ENCODE measurements at regions not wholly inside any gene's neighbourhood (a gene's known extent, or its start where the extent isn't known, plus 50 kb on each side); places are given as distances from the start of the nearest gene placed in this dataset.

DNA sequence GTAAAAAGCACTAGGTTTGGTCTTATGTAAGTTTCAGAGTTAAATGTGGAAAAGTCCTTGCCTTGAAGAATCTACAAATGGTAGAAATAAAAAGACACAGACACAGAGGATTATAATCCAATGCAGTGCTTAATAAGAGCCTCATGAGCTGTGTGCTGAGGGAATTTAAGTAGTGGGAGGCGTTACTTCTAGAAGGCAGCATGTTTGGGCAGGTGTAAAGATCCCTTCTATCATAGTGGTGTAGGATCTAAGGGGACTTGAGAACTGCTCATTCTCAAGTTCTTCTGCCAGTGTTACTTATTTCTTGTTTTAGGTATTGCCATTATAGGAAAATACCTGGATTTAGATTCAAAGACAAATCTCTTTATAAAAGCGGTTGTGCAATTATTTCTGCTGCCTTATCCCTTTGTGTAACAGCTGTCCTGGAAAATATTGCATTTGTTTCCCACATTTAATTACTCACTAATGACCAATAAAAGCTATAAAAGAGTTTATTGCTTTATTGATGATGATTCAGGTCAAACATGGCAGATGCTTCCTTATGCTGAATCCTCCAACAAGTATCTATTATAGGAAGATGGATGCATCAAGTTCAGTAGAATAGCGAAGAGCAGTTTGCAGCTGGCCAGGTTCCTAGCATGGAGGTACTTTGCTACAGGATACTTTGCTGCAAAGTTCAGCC, 132.5 kb upstream of the IVNS1ABP start:
- H3K9me3 Mint-ChIP-seq (ENCODE audit: low read depth): no peaks in the 10 kb centered on the region
- no peaks in the 10 kb centered on the region for H3K27me3 Mint-ChIP-seq
- no peaks in the 10 kb centered on the region for H3K36me3 Mint-ChIP-seq
- no peak overlapping the region for H3K4me3 Mint-ChIP-seq
- H3K27ac Mint-ChIP-seq: no peak overlapping the region
- H3K4me1 Mint-ChIP-seq (ENCODE audit: low read depth): no peaks in the 10 kb centered on the region

DNA sequence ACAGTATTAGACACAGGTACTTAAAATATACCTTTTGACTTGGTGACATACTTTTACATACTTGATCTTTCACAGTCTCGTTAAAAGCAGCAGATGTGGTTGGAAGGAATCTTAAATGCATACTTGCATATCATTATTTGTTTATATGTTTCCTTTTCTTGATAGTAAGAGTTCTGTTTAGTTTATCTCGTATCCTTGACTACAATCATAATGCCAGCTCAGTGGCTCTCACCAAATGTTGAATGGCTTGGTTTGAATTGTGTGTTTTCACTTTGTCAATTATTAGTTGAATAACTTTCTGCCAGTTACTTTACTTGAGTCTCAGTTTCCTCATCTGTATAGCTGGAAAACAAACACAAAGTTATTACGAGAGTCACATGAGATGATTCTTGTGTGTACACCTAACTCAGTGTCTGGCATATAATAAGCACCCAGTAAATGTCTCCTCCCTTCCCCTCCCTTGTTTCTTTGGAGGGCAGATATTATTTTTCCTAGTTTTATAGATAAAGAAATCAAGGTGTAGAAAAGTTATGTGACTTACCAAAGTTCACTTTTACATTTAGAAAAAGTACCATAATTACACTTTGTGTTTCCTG, 131.6 kb upstream of the IVNS1ABP start:
- Mint-ChIP-seq H3K27ac (no peak overlapping the region), H3K27me3 (no peaks in the 10 kb centered on the region), H3K4me3 (no peak overlapping the region), H3K4me1 (ENCODE audit: low read depth) (no peaks in the 10 kb centered on the region), H3K9me3 (ENCODE audit: low read depth) (no peaks in the 10 kb centered on the region), H3K36me3 (no peaks in the 10 kb centered on the region)

DNA sequence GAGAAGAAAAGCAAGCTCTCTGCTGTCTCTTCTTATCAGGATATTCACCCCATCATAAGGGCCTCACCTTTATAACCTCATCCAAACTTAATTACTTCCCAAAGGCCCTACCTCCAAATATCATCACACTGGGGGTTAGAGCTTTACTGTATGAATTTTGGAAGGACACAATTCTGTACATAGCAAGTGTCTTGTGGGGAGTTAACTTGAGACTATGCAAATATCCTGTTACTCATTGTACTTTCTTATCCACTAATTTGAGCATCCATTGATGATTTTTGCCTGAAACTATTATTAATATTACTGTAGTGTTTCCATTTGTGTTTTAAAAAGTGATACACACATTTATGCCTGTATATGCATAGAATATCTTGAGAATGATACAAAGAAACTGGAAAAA, 129.1 kb upstream of the IVNS1ABP start:
- no peak overlapping the region for H3K27ac Mint-ChIP-seq
- H3K4me1 Mint-ChIP-seq (ENCODE audit: low read depth): no peaks in the 10 kb centered on the region
- no peaks in the 10 kb centered on the region for H3K36me3 Mint-ChIP-seq
- H3K27me3 Mint-ChIP-seq: no peaks in the 10 kb centered on the region
- no peaks in the 10 kb centered on the region for H3K9me3 Mint-ChIP-seq (ENCODE audit: low read depth)
- no peak overlapping the region for H3K4me3 Mint-ChIP-seq

DNA sequence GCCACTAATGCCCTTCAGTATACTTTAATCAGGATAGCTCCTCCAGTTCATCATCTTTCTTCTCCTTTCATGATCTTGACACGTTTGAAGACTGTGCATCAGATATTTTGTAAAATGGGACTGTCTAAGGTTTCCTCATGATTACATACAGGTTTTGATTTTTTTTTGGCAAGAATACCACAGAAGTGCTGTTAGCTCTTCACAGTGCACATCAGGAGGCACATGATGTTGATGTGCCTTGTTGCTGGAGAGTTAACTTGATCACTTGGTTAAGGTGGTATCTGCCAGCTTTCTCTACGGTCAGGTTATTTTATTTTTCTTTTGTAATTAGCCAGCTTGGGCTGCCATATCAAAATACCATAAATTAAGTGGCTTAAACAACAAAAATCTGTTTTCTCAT, 128.6 kb upstream of the IVNS1ABP start:
- H3K9me3 Mint-ChIP-seq (ENCODE audit: low read depth): no peaks in the 10 kb centered on the region
- no peaks in the 10 kb centered on the region for H3K36me3 Mint-ChIP-seq
- peaks cover 3% of the 10 kb centered on the region for H3K4me1 Mint-ChIP-seq (ENCODE audit: low read depth)
- no peak overlapping the region for H3K27ac Mint-ChIP-seq
- no peaks in the 10 kb centered on the region for H3K27me3 Mint-ChIP-seq
- no peak overlapping the region for H3K4me3 Mint-ChIP-seq

DNA sequence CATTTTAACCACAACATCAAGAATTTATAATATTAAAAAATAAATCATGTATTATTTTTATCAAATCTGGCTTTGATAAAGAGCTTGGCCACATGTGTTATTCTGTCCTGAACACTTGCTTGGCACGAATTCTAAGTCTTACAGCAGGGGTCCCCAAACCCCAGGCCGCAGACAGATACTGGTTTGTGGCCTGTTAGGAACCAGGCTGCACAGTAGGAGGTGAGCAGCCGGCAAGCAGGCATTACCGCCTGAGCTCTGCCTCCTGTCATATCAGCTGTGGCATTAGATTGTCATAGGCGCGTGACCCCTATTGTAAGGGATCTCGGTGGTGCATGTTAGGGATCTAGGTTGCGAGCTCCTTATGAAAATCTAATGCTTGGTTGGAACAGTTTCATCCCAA, 127.6 kb upstream of the IVNS1ABP start:
- H3K36me3 Mint-ChIP-seq: no peaks in the 10 kb centered on the region

DNA sequence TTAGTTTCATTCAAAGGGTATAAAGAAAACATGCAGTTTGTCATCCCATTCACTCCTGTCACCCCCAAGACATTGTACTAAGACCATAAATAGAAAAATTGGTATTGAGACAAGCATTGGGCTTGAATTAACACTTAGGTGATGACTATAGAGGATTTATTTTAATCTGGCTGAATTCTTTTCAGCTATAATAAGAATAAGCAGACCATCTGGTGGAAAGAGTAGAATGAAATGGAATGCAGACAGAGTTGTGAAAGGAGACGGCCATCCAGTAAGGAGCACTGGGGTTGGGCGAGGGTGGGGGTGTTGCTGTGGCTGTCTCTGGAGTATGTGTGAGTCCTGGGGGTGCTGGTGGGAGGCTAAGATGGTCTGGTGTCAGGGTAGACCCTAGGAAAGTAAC, 125.0 kb upstream of the IVNS1ABP start:
- Mint-ChIP-seq H3K27me3 (no peaks in the 10 kb centered on the region), H3K27ac (no peak overlapping the region), H3K4me3 (no peak overlapping the region), H3K36me3 (no peaks in the 10 kb centered on the region), H3K9me3 (ENCODE audit: low read depth) (no peaks in the 10 kb centered on the region), H3K4me1 (ENCODE audit: low read depth) (peaks cover 3% of the 10 kb centered on the region)

More for the DNA sequence above, 127.6 kb upstream of the IVNS1ABP start:
- Mint-ChIP-seq H3K4me3 (no peak overlapping the region), H3K27me3 (no peaks in the 10 kb centered on the region), H3K9me3 (ENCODE audit: low read depth) (no peaks in the 10 kb centered on the region), H3K27ac (no peak overlapping the region), H3K4me1 (ENCODE audit: low read depth) (peaks cover 3% of the 10 kb centered on the region)

DNA sequence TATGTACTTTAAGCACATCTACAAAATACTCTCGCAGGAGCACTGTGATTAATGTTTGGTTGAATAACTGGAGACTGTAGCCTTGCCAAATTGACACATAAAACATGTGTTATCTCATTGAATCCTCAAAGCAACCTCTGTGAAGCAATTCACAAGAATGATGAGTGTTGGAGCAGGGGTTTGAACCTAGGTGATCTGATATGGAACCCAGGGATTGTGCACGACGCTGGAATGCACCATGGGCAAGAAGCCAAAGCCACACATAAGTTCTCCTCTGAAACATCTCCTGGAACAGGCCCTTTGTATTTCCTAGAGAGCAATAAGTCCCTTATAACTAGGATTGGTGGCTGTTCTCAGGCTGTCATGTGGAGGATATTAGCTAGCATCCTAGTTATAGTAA, 124.6 kb upstream of the IVNS1ABP start:
- Mint-ChIP-seq H3K4me3 (no peak overlapping the region), H3K27ac (no peak overlapping the region), H3K27me3 (no peaks in the 10 kb centered on the region), H3K9me3 (ENCODE audit: low read depth) (no peaks in the 10 kb centered on the region), H3K4me1 (ENCODE audit: low read depth) (peaks cover 3% of the 10 kb centered on the region), H3K36me3 (no peaks in the 10 kb centered on the region)

DNA sequence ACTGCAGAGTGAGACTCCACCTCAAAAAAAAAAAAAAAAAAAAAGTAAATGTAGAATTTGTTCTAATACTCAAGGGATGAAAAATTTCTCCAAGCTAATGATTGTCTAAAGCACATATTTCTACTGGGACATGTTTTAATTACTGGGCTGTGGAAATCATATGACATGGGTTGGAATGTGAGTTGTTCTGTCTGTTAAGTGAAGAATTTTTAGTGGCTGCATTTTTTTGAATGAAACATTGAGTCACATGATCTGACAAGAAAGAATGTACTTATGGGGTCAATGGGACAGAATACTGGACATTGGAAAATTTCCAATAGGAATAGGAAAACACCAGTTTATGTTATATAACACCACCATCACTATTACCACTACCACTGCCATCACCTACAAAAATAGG, 123.8 kb upstream of the IVNS1ABP start:
- no peaks in the 10 kb centered on the region for H3K9me3 Mint-ChIP-seq (ENCODE audit: low read depth)
- no peaks in the 10 kb centered on the region for H3K36me3 Mint-ChIP-seq
- peaks cover 3% of the 10 kb centered on the region for H3K4me1 Mint-ChIP-seq (ENCODE audit: low read depth)
- no peak overlapping the region for H3K27ac Mint-ChIP-seq
- H3K4me3 Mint-ChIP-seq: peak overlapping the region; percentile 5
- H3K27me3 Mint-ChIP-seq: no peaks in the 10 kb centered on the region

DNA sequence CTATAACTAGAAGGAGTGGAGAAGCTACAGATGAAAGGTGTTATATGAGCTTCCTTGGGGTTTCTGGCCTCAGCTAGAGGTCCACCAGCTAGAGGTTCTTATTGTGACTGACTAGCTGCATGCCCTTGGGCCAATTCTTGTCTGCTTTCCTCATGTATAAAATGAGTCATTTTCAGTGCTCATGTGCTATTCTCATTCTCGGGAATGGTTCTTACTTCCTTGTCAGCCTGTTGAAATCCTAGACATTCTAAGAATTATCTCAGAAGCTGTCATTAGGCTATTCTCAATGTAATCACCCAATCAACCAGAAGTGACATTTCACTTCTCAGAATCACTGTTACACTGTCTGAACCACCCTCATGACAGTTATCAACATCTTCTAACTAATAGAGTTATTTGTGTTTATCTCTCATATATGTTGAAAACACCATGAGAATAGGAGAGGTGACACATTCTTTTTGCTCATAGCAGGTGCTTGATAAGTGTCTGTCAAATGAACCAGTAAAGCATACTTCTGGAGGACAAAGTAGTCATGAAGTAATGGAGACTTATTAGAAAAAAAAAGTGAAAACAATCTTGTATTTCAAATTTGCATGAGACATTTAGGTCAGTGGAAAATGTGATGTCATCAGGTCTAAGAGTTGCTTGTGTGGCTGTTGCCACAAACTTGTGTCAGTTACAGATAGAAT, 122.8 kb upstream of the IVNS1ABP start:
- H3K9me3 Mint-ChIP-seq (ENCODE audit: low read depth): no peaks in the 10 kb centered on the region

DNA sequence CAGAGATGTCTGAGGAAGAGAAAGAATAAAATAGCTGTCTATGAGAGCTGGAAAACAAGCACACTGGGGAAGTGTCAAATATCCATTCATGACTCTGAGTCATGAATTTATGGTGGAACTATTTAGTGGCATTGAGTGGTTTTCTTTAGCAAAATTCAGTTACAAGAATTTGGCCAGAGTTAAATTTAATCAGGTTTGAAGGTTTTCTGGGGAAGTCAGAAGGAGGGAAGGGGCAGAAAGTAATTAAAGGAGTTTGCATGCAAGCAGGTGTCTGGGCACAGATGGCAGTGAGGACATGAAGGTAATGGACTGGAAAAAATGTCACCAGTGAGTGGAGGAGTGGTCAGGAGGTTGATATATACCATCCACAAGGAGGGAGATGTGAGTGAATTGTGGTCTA, 121.9 kb upstream of the IVNS1ABP start:
- Mint-ChIP-seq H3K27me3 (no peaks in the 10 kb centered on the region), H3K4me1 (ENCODE audit: low read depth) (peaks cover 3% of the 10 kb centered on the region), H3K4me3 (no peak overlapping the region), H3K9me3 (ENCODE audit: low read depth) (no peaks in the 10 kb centered on the region), H3K36me3 (no peaks in the 10 kb centered on the region), H3K27ac (no peak overlapping the region)

More for the DNA sequence above, 122.8 kb upstream of the IVNS1ABP start:
- no peaks in the 10 kb centered on the region for H3K27me3 Mint-ChIP-seq
- no peak overlapping the region for H3K4me3 Mint-ChIP-seq
- H3K27ac Mint-ChIP-seq: no peak overlapping the region
- peaks cover 3% of the 10 kb centered on the region for H3K4me1 Mint-ChIP-seq (ENCODE audit: low read depth)
- no peaks in the 10 kb centered on the region for H3K36me3 Mint-ChIP-seq

DNA sequence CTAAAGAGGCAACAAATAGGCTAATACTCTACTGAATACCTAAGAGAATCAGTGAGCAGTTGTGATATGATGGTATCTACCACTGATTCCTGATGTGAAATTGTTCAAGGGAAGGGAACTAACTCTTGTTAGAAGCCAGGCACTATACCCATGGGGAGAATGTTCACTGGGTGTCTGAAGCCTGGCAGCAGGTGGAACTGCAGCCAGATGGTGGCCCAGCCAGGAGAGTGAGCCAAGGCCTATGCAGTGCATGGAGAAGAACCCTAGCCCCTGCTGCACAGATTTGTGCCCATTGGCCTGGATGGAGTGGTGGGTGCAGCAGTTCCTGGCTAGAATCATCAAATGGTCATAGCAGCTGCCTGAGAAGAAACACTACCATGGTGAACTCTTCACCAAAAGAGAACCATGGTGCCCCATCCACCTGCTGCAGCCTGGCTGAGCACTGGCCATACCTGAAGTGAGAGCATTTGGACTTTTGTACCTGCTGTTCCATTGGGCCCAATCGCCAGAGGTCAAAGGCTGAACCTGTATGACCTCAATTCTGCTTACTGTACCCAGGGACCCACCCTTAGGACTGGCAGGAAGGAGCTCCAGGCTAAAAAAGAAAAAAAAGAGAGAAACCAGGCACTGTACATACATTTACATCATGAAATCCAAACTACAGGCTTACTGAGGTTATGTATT, 118.8 kb upstream of the IVNS1ABP start:
- Mint-ChIP-seq H3K36me3 (peaks cover 4% of the 10 kb centered on the region), H3K9me3 (ENCODE audit: low read depth) (no peaks in the 10 kb centered on the region), H3K4me3 (no peak overlapping the region), H3K27me3 (no peaks in the 10 kb centered on the region), H3K4me1 (ENCODE audit: low read depth) (peaks cover under 1% of the 10 kb centered on the region), H3K27ac (no peak overlapping the region)

DNA sequence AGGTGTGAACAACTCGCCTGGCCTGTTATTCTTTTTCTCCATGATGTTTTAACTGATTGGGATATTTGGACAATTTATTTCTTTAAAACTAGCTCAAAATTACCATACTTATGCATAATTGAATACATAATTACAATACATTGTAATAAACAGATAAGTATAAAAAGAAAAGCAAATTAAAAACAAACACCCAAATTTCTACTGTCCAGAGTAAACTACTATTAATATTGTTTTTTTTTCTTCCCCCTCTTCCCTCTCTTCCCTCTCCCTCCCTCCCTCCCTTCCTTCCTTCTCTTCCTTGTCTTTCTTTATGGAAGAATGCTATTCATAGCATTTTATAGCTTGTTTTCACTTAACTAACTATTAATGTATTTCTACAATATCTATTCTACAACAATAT, 117.7 kb upstream of the IVNS1ABP start:
- H3K4me3 Mint-ChIP-seq: no peak overlapping the region
- H3K36me3 Mint-ChIP-seq: peaks cover 4% of the 10 kb centered on the region
- no peaks in the 10 kb centered on the region for H3K27me3 Mint-ChIP-seq
- no peak overlapping the region for H3K27ac Mint-ChIP-seq
- H3K9me3 Mint-ChIP-seq (ENCODE audit: low read depth): no peaks in the 10 kb centered on the region
- H3K4me1 Mint-ChIP-seq (ENCODE audit: low read depth): no peaks in the 10 kb centered on the region

DNA sequence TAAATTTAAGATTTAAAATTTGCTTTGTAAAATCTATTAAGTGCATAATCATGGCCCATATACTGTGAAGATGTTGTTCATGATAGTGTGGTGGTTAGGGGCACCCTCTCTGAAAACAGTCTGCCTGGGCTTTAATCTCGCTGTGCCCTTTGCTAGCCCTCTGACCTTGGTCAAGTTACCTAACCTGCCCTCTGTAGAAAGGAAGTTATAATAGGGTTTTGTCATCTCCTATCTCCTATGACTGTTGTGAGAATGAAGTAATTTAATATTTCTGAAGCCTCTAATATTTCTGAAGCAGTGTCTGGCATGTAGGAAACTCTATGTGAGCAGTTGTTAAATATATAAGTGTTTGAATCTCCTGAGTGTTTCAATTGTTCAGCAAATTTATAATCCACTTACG, 116.6 kb upstream of the IVNS1ABP start:
- no peaks in the 10 kb centered on the region for H3K27me3 Mint-ChIP-seq
- H3K9me3 Mint-ChIP-seq (ENCODE audit: low read depth): no peaks in the 10 kb centered on the region
- no peaks in the 10 kb centered on the region for H3K4me1 Mint-ChIP-seq (ENCODE audit: low read depth)
- no peak overlapping the region for H3K4me3 Mint-ChIP-seq
- no peak overlapping the region for H3K27ac Mint-ChIP-seq
- H3K36me3 Mint-ChIP-seq: peaks cover 6% of the 10 kb centered on the region

DNA sequence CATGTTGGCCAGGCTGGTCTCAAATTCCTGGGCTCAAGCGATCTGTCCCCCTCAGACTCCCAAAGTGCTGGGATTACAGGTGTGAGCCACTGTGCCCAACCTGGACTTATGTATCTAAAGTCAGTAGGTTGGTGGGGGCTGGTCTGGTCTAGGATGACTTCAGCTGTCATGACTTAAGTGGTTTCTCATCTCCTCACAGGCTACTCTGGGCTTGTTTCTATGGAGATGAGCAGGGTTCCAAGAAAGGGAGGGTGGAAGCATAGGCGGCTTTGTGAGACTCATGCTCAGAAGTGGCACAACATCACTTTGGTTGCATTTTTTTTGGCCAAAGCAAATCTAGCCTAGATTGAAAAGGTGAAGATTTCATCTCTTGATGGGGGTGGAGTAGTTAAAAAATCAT, 115.9 kb upstream of the IVNS1ABP start:
- H3K9me3 Mint-ChIP-seq (ENCODE audit: low read depth): no peaks in the 10 kb centered on the region
- H3K4me3 Mint-ChIP-seq: no peak overlapping the region
- H3K4me1 Mint-ChIP-seq (ENCODE audit: low read depth): no peaks in the 10 kb centered on the region
- no peak overlapping the region for H3K27ac Mint-ChIP-seq
- H3K27me3 Mint-ChIP-seq: no peaks in the 10 kb centered on the region
- peaks cover 6% of the 10 kb centered on the region for H3K36me3 Mint-ChIP-seq

DNA sequence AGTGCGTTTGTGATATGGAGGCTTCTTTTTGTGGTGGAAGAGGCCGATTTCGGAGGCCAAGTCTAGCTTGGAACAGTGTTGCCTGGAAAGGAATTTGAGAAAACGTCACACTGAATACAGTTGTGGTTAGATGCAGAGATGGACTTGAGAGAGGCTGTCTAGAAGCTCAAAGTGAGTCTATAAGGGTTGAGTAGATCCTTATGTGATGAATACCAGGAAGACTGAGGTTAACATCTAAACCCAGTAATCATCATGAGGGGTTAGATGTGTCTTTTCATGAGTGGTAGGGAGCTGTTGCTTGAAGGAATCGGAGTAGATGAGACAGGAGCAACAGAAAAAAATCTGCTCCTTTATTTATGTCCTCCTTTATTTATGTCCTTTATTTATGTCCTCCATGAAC, 114.6 kb upstream of the IVNS1ABP start:
- H3K27me3 Mint-ChIP-seq: no peaks in the 10 kb centered on the region
- H3K36me3 Mint-ChIP-seq: peaks cover 6% of the 10 kb centered on the region
- no peaks in the 10 kb centered on the region for H3K9me3 Mint-ChIP-seq (ENCODE audit: low read depth)
- no peak overlapping the region for H3K4me3 Mint-ChIP-seq
- H3K27ac Mint-ChIP-seq: no peak overlapping the region
- no peaks in the 10 kb centered on the region for H3K4me1 Mint-ChIP-seq (ENCODE audit: low read depth)

Measured in activated naive CD8-positive, alpha-beta T cell (primary cell).